ENCODE measurements at regions not wholly inside any gene's neighbourhood (a gene's known extent, or its start where the extent isn't known, plus 50 kb on each side); places are given as distances from the start of the nearest gene placed in this dataset.

GRCh38 chr3:22225161-22225560, 474.2 kb upstream of the ZNF385D start:
- TF ChIP-seq CTCF (IDR thresholded peaks at IDR 0.05; ENCODE audit: low read depth, low read length) = no peak
- H3K4me3 ChIP-seq (ENCODE audit: low read depth, low read length) = no peak overlapping the region

- H3K4me3 ChIP-seq (ENCODE audit: low read depth, low read length) = no peak overlapping the region
- no peak for TF ChIP-seq CTCF (IDR thresholded peaks at IDR 0.05; ENCODE audit: low read depth, low read length)
Measured at GRCh38 chr3:22228705-22229104, 477.7 kb upstream of the ZNF385D start.

DNA sequence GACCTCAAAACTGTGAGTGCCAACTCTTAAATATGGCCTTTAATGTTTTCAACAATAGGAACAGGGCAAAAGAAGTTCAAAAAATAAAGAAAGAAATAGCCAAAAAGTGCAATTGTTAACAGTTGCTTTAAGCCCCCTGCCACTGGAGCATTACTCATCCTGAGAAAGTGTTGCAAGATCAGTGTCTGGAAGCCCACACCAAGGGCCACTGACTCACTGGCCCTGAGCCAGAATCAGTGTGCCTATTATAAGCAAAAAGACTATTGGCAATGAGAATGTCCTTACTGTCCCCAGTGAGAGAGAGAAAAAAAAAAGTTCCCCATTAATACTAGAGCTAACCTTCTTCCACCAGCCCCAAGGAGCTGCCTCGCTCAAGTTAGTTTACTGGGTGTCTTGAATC, 480.1 kb upstream of the ZNF385D start:
- TF ChIP-seq CTCF (IDR thresholded peaks at IDR 0.05; ENCODE audit: low read depth, low read length) = no peak
- H3K4me3 ChIP-seq (ENCODE audit: low read depth, low read length) = no peak overlapping the region

DNA sequence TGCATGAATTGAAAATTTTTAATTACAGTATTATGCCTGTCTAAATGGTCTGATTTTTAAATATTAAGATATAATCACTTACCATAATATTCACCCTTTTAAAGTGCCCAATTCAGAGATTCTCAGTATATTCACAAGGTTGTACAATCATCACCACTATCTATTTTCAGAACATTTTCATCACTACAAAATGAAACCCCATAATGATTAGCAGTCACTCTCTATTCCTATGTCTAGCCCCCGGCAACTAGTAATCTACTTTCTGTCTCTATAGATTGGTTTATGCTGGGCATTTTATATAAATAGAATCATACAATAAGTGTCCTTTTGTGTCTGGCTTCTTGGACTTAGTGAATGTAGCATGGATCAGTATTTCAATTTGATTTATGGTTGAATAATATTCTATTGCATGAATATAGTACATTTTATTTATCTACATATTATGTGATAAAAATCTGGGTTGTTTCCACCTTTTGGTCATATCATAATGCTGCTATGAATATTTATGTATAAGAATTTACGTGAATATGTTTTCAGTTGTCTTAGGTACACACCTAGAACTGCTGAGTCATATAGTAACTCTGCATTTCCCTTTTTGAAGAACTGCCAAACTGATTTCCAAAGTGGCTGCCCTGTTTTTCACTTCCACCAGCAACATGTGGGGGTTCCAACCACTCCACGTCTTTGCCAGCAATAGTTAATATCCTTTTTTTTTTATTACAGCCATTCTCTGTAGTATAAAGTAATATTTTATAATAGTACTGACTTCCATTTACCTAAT, 485.7 kb upstream of the ZNF385D start:
- no peak overlapping the region for H3K4me3 ChIP-seq (ENCODE audit: low read depth, low read length)
- no peak for TF ChIP-seq CTCF (IDR thresholded peaks at IDR 0.05; ENCODE audit: low read depth, low read length)

GRCh38 chr3:22239011-22239410, 488.0 kb upstream of the ZNF385D start:
- H3K4me3 ChIP-seq (ENCODE audit: low read depth, low read length) = no peak overlapping the region
- no peak for TF ChIP-seq CTCF (IDR thresholded peaks at IDR 0.05; ENCODE audit: low read depth, low read length)

GRCh38 chr3:22241110-22241509, 490.1 kb upstream of the ZNF385D start:
- no peak overlapping the region for H3K4me3 ChIP-seq (ENCODE audit: low read depth, low read length)
- TF ChIP-seq CTCF (IDR thresholded peaks at IDR 0.05; ENCODE audit: low read depth, low read length) = no peak

DNA sequence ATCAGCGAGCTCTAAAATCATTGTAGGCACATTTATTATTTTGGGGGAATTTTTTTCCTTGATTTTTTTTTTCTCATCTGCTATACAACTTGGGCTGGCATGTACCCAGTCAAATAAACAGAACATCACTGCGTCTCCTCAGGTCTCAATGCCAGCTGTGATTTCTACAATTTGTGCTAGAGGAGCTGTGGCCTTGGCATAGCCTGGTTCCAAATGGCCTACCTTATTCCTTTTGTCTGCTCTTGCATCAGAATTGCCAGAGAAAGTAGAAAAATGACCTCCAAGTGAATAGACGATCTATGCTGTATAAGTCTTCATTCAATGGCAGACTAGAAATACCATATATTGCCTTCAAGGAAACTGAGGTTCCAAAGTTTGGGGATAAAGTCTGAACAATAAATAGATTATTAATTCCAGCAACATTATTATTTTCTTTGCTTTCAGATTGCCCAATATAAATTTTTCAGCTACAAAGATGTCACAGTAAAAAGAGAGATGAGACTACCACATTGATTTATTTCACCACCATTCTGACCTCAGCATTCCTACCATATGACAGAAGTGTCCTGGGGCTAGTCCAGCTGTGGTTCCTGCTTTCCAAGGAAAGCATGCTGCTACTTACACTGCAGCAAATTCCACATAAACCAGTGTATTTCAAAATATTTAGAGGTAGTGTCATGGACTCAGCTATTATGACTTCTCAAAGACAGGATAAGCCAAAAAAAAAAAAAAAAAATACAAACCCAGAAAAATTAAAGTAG, 493.9 kb upstream of the ZNF385D start:
- no peak overlapping the region for H3K4me3 ChIP-seq (ENCODE audit: low read depth, low read length)
- no peak for TF ChIP-seq CTCF (IDR thresholded peaks at IDR 0.05; ENCODE audit: low read depth, low read length)

Data from WI38 (cell line).